ENCODE measurements at regions not wholly inside any gene's neighbourhood (a gene's known extent, or its start where the extent isn't known, plus 50 kb on each side); places are given as distances from the start of the nearest gene placed in this dataset.

DNA sequence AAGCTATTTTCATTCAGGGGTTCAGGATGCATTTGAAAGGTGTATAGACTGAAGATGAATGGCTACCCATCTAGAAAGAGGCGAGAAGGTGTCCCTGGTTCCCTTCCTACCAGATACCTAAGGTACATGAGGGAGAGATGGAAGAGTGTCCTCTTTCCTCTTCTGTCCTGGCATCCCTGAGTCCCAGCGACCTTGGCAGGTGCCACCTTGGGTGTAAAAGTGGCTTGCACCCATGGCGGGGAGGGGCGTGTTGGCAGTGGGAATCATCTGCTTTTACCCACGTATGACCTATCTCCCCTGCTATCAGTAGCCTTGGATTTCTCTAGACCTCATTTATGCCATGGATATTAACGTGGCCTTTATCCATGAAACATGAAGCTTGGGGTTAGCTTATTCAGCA, 1126.1 kb downstream of the KCNT2 start:
- TF ChIP-seq POLR2A (IDR thresholded peaks at IDR 0.05): no peak
- TF ChIP-seq, protein P1, sequence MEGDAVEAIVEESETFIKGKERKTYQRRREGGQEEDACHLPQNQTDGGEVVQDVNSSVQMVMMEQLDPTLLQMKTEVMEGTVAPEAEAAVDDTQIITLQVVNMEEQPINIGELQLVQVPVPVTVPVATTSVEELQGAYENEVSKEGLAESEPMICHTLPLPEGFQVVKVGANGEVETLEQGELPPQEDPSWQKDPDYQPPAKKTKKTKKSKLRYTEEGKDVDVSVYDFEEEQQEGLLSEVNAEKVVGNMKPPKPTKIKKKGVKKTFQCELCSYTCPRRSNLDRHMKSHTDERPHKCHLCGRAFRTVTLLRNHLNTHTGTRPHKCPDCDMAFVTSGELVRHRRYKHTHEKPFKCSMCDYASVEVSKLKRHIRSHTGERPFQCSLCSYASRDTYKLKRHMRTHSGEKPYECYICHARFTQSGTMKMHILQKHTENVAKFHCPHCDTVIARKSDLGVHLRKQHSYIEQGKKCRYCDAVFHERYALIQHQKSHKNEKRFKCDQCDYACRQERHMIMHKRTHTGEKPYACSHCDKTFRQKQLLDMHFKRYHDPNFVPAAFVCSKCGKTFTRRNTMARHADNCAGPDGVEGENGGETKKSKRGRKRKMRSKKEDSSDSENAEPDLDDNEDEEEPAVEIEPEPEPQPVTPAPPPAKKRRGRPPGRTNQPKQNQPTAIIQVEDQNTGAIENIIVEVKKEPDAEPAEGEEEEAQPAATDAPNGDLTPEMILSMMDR (IDR thresholded peaks at IDR 0.05): no peak
